Mesendoderm (in vitro differentiated cells): ENCODE measurements at regions not wholly inside any gene's neighbourhood (a gene's known extent, or its start where the extent isn't known, plus 50 kb on each side); places are given as distances from the start of the nearest gene placed in this dataset.

Experiments used
- DNase-seq: peaks from one replicate; pipeline ENCODE4 v3.0.0; 2013
- H2AK5ac ChIP-seq: 2 replicates; pipeline ENCODE4 v1.6.1; 2013; ENCODE audit warnings: low read length, inconsistent platforms
- H2BK120ac ChIP-seq: 2 replicates; pipeline ENCODE4 v1.6.1; 2013; ENCODE audit warnings: low read depth, mild to moderate bottlenecking, low read length, moderate library complexity, mixed read lengths
- H2BK15ac ChIP-seq: replicated peaks from 2 replicates; pipeline ENCODE4 v1.6.1; 2013; ENCODE audit warnings: low read depth, mild to moderate bottlenecking, moderate library complexity
- H2BK5ac ChIP-seq: 2 replicates; pipeline ENCODE4 v1.6.1; 2013; ENCODE audit warnings: low read length, inconsistent platforms
- H3K18ac ChIP-seq: 2 replicates; pipeline ENCODE4 v1.6.1; 2013; ENCODE audit warnings: mild to moderate bottlenecking, low read length, mixed read lengths
- H3K23ac ChIP-seq: one replicate; pipeline ENCODE4 v1.6.1; 2013; ENCODE audit warnings: low read length
- H3K27ac ChIP-seq: 2 replicates; pipeline ENCODE4 v1.5.1; 2013; ENCODE audit warnings: low read depth, mild to moderate bottlenecking, inconsistent platforms, low read length, moderate library complexity
- H3K27me3 ChIP-seq: 2 replicates; pipeline ENCODE4 v1.6.1; 2013; ENCODE audit warnings: low read length, control low read depth, mild to moderate bottlenecking, inconsistent platforms; ENCODE audit not compliant: insufficient read depth, poor library complexity
- H3K36me3 ChIP-seq: 2 replicates; pipeline ENCODE4 v1.6.1; 2013; ENCODE audit warnings: low read length, inconsistent platforms; ENCODE audit not compliant: control insufficient read depth, insufficient read depth
- H3K4ac ChIP-seq: one replicate; pipeline ENCODE4 v1.6.1; 2013; ENCODE audit warnings: low read depth, mild to moderate bottlenecking, low read length, moderate library complexity
- H3K4me1 ChIP-seq: 2 replicates; pipeline ENCODE4 v1.6.1; 2013; ENCODE audit warnings: low read depth, low read length, inconsistent platforms; ENCODE audit not compliant: control insufficient read depth
- H3K4me2 ChIP-seq: 2 replicates; pipeline ENCODE4 v1.6.1; 2013; ENCODE audit warnings: low read length
- H3K4me3 ChIP-seq: 2 replicates; pipeline ENCODE4 v1.5.1; 2013; ENCODE audit warnings: mild to moderate bottlenecking, low read length
- H3K56ac ChIP-seq: one replicate; pipeline ENCODE4 v1.6.1; 2013; ENCODE audit warnings: low read length
- H3K79me1 ChIP-seq: 2 replicates; pipeline ENCODE4 v1.6.1; 2013; ENCODE audit warnings: low read length, inconsistent platforms
- H3K79me2 ChIP-seq: 2 replicates; pipeline ENCODE4 v1.6.1; 2013; ENCODE audit warnings: mild to moderate bottlenecking, low read length; ENCODE audit not compliant: control insufficient read depth, insufficient read depth
- H3K9ac ChIP-seq: 2 replicates; pipeline ENCODE4 v1.6.1; 2013; ENCODE audit warnings: low read length, inconsistent platforms
- H4K5ac ChIP-seq: one replicate; pipeline ENCODE4 v1.6.1; 2013; ENCODE audit warnings: low read length
- H4K8ac ChIP-seq: one replicate; pipeline ENCODE4 v1.6.1; 2013; ENCODE audit warnings: low read depth, mild to moderate bottlenecking, control low read depth, low read length, moderate library complexity
- WGBS: extraction: QIAGEN DNeasy Blood & Tissue Kit; methylation state at CpG from one replicate; pipeline ENCODE4 v1.1.7; 2013; ENCODE audit warnings: low lambda C conversion rate, missing lambda C conversion rate; ENCODE audit not compliant: insufficient coverage; ENCODE audit errors: extremely low coverage; 5-methylcytosine and 5-hydroxymethylcytosine counted together

DNA sequence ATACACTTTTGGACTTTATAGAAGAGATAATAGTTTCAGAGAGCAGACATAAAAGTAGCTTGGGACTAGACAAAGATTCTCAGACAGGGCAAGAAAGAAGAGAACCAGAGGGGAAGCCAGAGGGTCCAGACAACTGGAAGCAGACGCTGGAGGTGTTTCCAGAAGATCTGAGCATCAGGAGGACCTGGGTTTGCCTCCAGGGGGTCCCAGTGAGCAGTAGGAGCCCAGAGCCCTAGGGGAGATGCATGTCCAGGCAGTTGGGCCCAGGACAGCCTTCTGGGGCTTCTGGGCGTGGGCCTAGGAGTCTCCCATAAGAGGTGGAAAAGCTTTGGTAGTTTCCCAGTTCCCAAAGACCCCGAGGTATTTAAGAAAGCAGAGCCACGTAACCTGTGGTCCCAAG lies 251.2 kb upstream of the ID2 start:
- no CpG with 5 or more reads among the region's 4 CpGs for WGBS
- no peak overlapping the region for H4K8ac ChIP-seq
- no peak overlapping the region for H3K4me3 ChIP-seq
- H2BK15ac ChIP-seq, result no peak overlapping the region
- no peak overlapping the region for H2BK5ac ChIP-seq
- DNase-seq, result no peak
- no peak overlapping the region for H2AK5ac ChIP-seq
- H3K36me3 ChIP-seq, result no peaks in the 10 kb centered on the region
- no peaks in the 10 kb centered on the region for H3K4me1 ChIP-seq
- no peaks in the 10 kb centered on the region for H3K27me3 ChIP-seq
- no peak overlapping the region for H3K4ac ChIP-seq
- H3K27ac ChIP-seq, result no peak overlapping the region
- H4K5ac ChIP-seq, result no peak overlapping the region
- H2BK120ac ChIP-seq, result no peak overlapping the region
- no peak overlapping the region for H3K18ac ChIP-seq
- H3K23ac ChIP-seq, result no peak overlapping the region
- no peaks in the 10 kb centered on the region for H3K79me2 ChIP-seq
- H3K9ac ChIP-seq, result no peak overlapping the region
- H3K79me1 ChIP-seq, result no peaks in the 10 kb centered on the region
- no peak overlapping the region for H3K4me2 ChIP-seq
- H3K56ac ChIP-seq, result no peak overlapping the region

DNA sequence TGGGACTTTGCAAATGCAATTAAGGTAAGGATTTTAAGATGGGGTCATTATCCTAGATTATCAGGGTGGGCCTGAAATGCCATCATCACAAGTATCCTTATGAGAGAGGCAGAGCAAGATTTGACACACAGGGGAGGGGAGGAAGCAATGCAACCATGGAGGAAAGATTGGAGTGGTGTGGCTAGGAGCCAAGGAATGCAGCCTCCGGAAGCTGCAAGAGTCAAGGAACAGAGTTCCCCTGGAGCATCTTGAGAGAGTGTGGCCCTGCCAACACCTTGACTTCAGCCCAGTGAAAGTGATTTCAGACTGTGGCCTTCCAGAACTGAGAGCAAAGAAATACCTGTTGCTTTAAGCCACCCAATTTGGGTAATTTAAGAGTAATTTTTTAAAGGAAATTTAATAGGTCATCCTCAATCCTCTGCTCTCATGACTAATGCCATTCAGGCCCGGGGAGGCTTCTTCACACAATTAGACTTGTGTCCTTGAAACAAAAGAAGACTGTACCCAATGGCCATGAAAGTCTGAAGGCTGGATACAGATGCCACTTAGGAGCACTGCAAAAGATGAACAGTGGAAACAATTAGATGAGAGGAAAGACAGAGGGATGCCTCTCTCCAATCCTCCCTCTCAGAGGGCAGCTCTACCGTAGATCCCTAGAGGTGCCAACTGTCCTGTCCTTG lies 250.3 kb upstream of the ID2 start:
- H2BK120ac ChIP-seq, result no peak overlapping the region

DNA sequence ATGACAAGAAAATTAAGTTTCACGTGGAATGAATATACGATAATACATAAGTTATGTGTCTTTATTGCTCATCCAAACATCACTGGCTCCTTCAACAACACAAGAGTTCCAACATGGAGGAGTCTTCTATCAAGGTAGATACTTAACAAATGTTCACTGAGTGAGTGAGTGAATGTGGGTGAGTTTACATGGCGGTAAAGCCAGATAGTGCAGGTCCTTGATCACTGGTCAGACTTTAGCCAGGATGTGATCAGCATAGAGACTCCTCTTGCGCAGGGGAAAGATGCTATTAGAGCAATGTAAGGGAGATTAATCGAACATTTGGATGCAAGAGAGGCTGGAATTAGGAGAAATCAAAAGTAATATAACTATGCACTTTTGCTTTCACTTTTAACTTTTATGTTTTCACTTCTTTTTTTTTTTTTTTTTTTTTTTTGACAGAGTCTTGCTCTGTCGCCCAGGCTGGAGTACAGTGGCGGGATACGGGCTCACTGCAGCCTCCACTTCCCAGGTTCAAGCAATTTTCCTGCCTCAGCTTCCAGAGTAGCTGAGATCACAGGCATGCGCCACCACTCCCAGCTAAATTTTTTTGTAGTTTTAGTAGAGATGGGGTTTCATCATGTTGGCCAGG lies 249.0 kb upstream of the ID2 start:
- H3K23ac ChIP-seq, result no peak overlapping the region
- no peaks in the 10 kb centered on the region for H3K36me3 ChIP-seq
- H3K79me1 ChIP-seq, result no peaks in the 10 kb centered on the region
- no peak overlapping the region for H4K8ac ChIP-seq
- no peak overlapping the region for H3K56ac ChIP-seq
- no peak for DNase-seq
- H4K5ac ChIP-seq, result no peak overlapping the region
- H2BK15ac ChIP-seq, result no peak overlapping the region
- H2BK120ac ChIP-seq, result no peak overlapping the region
- no CpG with 5 or more reads among the region's 9 CpGs for WGBS
- H3K18ac ChIP-seq, result no peak overlapping the region
- no peaks in the 10 kb centered on the region for H3K27me3 ChIP-seq
- H3K4me2 ChIP-seq, result no peak overlapping the region
- H3K4ac ChIP-seq, result no peak overlapping the region
- H3K4me3 ChIP-seq, result no peak overlapping the region
- no peak overlapping the region for H2BK5ac ChIP-seq
- no peak overlapping the region for H3K27ac ChIP-seq
- H3K79me2 ChIP-seq, result no peaks in the 10 kb centered on the region
- no peaks in the 10 kb centered on the region for H3K4me1 ChIP-seq
- H2AK5ac ChIP-seq, result no peak overlapping the region
- no peak overlapping the region for H3K9ac ChIP-seq

More for the DNA sequence above, 250.3 kb upstream of the ID2 start:
- no peak overlapping the region for H3K23ac ChIP-seq
- WGBS, result no CpG with 5 or more reads among the region's 3 CpGs
- no peak overlapping the region for H3K4me3 ChIP-seq
- no peak for DNase-seq
- H3K27ac ChIP-seq, result no peak overlapping the region
- H3K4ac ChIP-seq, result no peak overlapping the region
- H3K79me2 ChIP-seq, result no peaks in the 10 kb centered on the region
- H3K18ac ChIP-seq, result no peak overlapping the region
- no peak overlapping the region for H3K56ac ChIP-seq
- H3K79me1 ChIP-seq, result no peaks in the 10 kb centered on the region
- H4K5ac ChIP-seq, result no peak overlapping the region
- H2BK5ac ChIP-seq, result no peak overlapping the region
- no peak overlapping the region for H2BK15ac ChIP-seq
- no peak overlapping the region for H3K9ac ChIP-seq
- no peaks in the 10 kb centered on the region for H3K4me1 ChIP-seq
- H3K4me2 ChIP-seq, result no peak overlapping the region
- no peak overlapping the region for H4K8ac ChIP-seq
- no peaks in the 10 kb centered on the region for H3K27me3 ChIP-seq
- H2AK5ac ChIP-seq, result no peak overlapping the region
- H3K36me3 ChIP-seq, result no peaks in the 10 kb centered on the region

DNA sequence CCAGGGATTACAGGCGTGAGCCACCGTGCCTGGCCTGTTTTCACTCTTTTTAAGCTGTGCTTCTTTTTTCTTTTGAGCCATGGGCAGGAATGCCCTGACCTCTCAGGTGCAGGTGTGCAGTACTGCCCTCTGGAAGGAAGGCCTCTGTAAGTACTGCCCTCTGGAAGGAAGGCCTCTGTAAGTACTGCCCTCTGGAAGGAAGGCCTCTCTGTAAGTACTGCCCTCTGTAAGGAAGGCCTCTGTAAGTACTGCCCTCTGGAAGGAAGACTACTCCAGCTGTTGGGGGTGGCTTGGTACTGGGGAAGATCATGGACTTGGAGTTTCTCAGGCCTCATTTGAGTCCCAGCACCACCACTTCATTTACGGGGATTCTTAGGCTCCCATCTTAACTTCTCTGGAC lies 248.5 kb upstream of the ID2 start:
- H2AK5ac ChIP-seq, result no peak overlapping the region
- no peak overlapping the region for H3K56ac ChIP-seq
- H3K9ac ChIP-seq, result no peak overlapping the region
- no peaks in the 10 kb centered on the region for H3K79me2 ChIP-seq
- H3K18ac ChIP-seq, result no peak overlapping the region
- no peak overlapping the region for H3K4me3 ChIP-seq
- H4K5ac ChIP-seq, result no peak overlapping the region
- no peak overlapping the region for H3K4ac ChIP-seq
- no peak overlapping the region for H4K8ac ChIP-seq
- H3K4me1 ChIP-seq, result no peaks in the 10 kb centered on the region
- H3K23ac ChIP-seq, result no peak overlapping the region
- WGBS, result no CpG with 5 or more reads among the region's 3 CpGs
- peak; percentile 37 for DNase-seq
- H3K4me2 ChIP-seq, result no peak overlapping the region
- no peaks in the 10 kb centered on the region for H3K27me3 ChIP-seq
- H2BK15ac ChIP-seq, result no peak overlapping the region
- H3K36me3 ChIP-seq, result no peaks in the 10 kb centered on the region
- H2BK120ac ChIP-seq, result no peak overlapping the region
- H3K27ac ChIP-seq, result no peak overlapping the region
- H2BK5ac ChIP-seq, result no peak overlapping the region
- H3K79me1 ChIP-seq, result no peaks in the 10 kb centered on the region

DNA sequence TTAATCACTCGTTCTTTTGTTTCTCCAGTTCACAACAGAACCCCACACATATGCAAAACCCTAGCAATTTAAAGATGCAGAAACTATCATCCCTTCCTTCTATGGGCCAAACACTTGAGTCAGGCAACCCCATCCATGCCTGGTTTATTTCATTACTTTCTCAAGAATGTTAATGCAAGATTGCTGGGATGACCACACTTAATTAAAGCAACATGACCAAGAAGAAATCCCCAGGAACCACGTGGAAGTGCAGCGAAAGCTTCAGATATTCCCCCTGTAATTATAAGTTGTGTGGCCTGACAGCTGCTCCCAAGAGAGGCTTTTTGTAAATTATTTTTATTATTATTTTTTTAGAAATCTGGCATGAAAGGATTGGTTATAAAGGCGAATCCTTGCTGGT lies 246.2 kb upstream of the ID2 start:
- no peak overlapping the region for H2BK5ac ChIP-seq
- H3K56ac ChIP-seq, result no peak overlapping the region
- H3K27ac ChIP-seq, result no peak overlapping the region
- H3K23ac ChIP-seq, result no peak overlapping the region
- H3K18ac ChIP-seq, result no peak overlapping the region
- H3K79me1 ChIP-seq, result no peaks in the 10 kb centered on the region
- H3K9ac ChIP-seq, result no peak overlapping the region
- no peaks in the 10 kb centered on the region for H3K27me3 ChIP-seq
- no peaks in the 10 kb centered on the region for H3K79me2 ChIP-seq
- H3K36me3 ChIP-seq, result no peaks in the 10 kb centered on the region
- WGBS, result no CpG with 5 or more reads among the region's 4 CpGs
- H2BK15ac ChIP-seq, result no peak overlapping the region
- no peak overlapping the region for H3K4ac ChIP-seq
- H3K4me1 ChIP-seq, result no peaks in the 10 kb centered on the region
- no peak overlapping the region for H3K4me3 ChIP-seq
- no peak overlapping the region for H4K5ac ChIP-seq
- H2BK120ac ChIP-seq, result no peak overlapping the region
- H4K8ac ChIP-seq, result no peak overlapping the region
- no peak overlapping the region for H2AK5ac ChIP-seq
- no peak overlapping the region for H3K4me2 ChIP-seq
- DNase-seq, result no peak

DNA sequence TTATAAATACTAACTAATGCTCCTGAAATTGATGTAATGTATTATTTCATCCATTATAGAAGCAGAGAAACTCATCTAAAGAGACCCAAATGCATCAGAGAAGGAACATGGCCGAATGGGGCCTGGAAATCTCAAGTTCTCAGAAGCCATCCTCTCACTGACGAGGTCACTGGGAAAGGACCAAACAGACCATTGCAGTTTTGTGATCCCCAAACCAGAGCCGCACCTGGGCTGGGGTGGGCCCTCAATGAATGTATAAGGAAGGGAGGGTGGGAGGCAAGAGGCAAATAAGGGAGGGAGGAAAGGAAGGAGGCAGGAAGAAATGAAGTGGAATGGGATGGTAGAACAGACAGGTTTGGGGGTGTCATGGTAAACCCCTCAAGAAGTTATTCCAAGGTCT lies 245.3 kb upstream of the ID2 start:
- no peak overlapping the region for H2BK5ac ChIP-seq
- H3K4me1 ChIP-seq, result no peaks in the 10 kb centered on the region
- no peaks in the 10 kb centered on the region for H3K79me2 ChIP-seq
- no peak overlapping the region for H3K4ac ChIP-seq
- no CpG with 5 or more reads among the region's 3 CpGs for WGBS
- H3K27ac ChIP-seq, result no peak overlapping the region
- no peak overlapping the region for H3K18ac ChIP-seq
- no peak overlapping the region for H3K56ac ChIP-seq
- no peaks in the 10 kb centered on the region for H3K27me3 ChIP-seq
- no peak overlapping the region for H3K4me3 ChIP-seq
- H3K36me3 ChIP-seq, result no peaks in the 10 kb centered on the region
- H2BK15ac ChIP-seq, result no peak overlapping the region
- DNase-seq, result no peak
- H3K23ac ChIP-seq, result no peak overlapping the region
- H4K8ac ChIP-seq, result no peak overlapping the region
- H3K4me2 ChIP-seq, result no peak overlapping the region
- H3K79me1 ChIP-seq, result no peaks in the 10 kb centered on the region
- H2BK120ac ChIP-seq, result no peak overlapping the region
- no peak overlapping the region for H3K9ac ChIP-seq
- no peak overlapping the region for H4K5ac ChIP-seq
- no peak overlapping the region for H2AK5ac ChIP-seq
